Psoas muscle (tissue), 7 donors: ENCODE measurements at regions not wholly inside any gene's neighbourhood (a gene's known extent, or its start where the extent isn't known, plus 50 kb on each side); places are given as distances from the start of the nearest gene placed in this dataset.
"Not testable (repeated sequence)": the region's sequence is repeated elsewhere in the genome, so short reads cannot be mapped to it uniquely, and the experiment has no call there.

Source experiments
- ATAC-seq, 4 donors: fragments of 200-7000 bp; cut with Tn5 transposase; one replicate each; pipeline ENCODE4 v1.9.1; 2020; ENCODE audit warnings: moderate library complexity in 3 of 4, mild to moderate bottlenecking in 2 of 4
- DNase-seq, 2 donors: peaks; one replicate each; pipeline ENCODE4 v3.0.0-alpha.2; 2020
- H3K27ac ChIP-seq: fragments of 200-600 bp; one replicate; pipeline ENCODE4 v1.8.0; 2022
- H3K27me3 ChIP-seq, 3 donors: fragments of 200-600 bp in 1 of 3; one replicate each; pipeline versions ENCODE4 v1.6.1 to v1.8.0; 2013 to 2022; ENCODE audit warnings: low read length in 2 of 3, mild to moderate bottlenecking in 2 of 3, moderate library complexity in 1 of 3; ENCODE audit not compliant: insufficient read depth in 3 of 3
- H3K36me3 ChIP-seq, 2 donors: fragments of 200-600 bp in 1 of 2; one replicate each; pipeline versions ENCODE4 v1.6.1 to v1.8.0; 2013 to 2022; ENCODE audit warnings: low read depth in 1 of 2, mild to moderate bottlenecking in 1 of 2, moderate library complexity in 1 of 2; ENCODE audit not compliant: insufficient read depth in 1 of 2
- H3K4me1 ChIP-seq: fragments of 200-600 bp; one replicate; pipeline ENCODE4 v1.8.0; 2022
- H3K4me3 ChIP-seq: fragments of 200-600 bp; one replicate; pipeline ENCODE4 v1.8.0; 2022; ENCODE audit warnings: mild to moderate bottlenecking
- H3K9me3 ChIP-seq: fragments of 200-600 bp; one replicate; pipeline ENCODE4 v1.8.0; 2022
- CTCF ChIP-seq: fragments of 200-600 bp; IDR thresholded peaks from one replicate; pipeline ENCODE4 v1.8.0; 2022; ENCODE audit warnings: antibody characterized with exemption
- WGBS, 3 donors: extraction: QIAGEN DNeasy Blood & Tissue Kit; methylation state at CpG; one replicate each; pipeline versions ENCODE4 v1.1.6 to v1.1.7; 2013; 5-methylcytosine and 5-hydroxymethylcytosine counted together
- intact Hi-C, 2 donors: fragments of 100-400 bp; cut with DNase I; formaldehyde crosslinking; loops; one replicate each; pipeline versions ENCODE4 v1.11.0 to v1.14.2; 2022
- donor health status: healthy with polysubstance abuse.
- donor health status: DM: no; HTN: no; CAD: no; lungs with moderate emphysema.
- donor health status: Bipolar disorder and iron deficiency.
- donor health status: healthy.
- donor health status: DM: yes; HTN: yes; CAD: no.
- donor health status: DM: no; HTN: no; CAD: no.
- donor health status: DM: yes; HTN: yes; CAD: no.

GRCh38 chr10:42533866-42534265 lies 104.5 kb downstream of the ZNF33B start:
- H3K36me3 ChIP-seq, H3K27me3 ChIP-seq, H3K27ac ChIP-seq, ATAC-seq, intact Hi-C loops, H3K4me1 ChIP-seq, DNase-seq, H3K4me3 ChIP-seq: not testable (repeated sequence)
- peaks cover 41% of the 10 kb centered on the region for H3K9me3 ChIP-seq

- peaks cover 41% of the 10 kb centered on the region for H3K9me3 ChIP-seq
- no peaks in the 10 kb centered on the region for H3K36me3 ChIP-seq
- no peak overlapping the region for H3K27ac ChIP-seq
- no peak overlapping the region for H3K4me3 ChIP-seq
- no peak for TF ChIP-seq CTCF
- 94 to 100% (median 100%) methylated on average over 1 of the region's 1 CpG for WGBS, 3 donors
- ATAC-seq (no peak), DNase-seq (no peak)
- no peaks in the 10 kb centered on the region for H3K4me1 ChIP-seq
- H3K27me3 ChIP-seq, result no peaks in the 10 kb centered on the region
- intact Hi-C loops, result no loop called here
These were observed 105.4 kb downstream of the ZNF33B start for GRCh38 chr10:42532996-42533395.

DNA sequence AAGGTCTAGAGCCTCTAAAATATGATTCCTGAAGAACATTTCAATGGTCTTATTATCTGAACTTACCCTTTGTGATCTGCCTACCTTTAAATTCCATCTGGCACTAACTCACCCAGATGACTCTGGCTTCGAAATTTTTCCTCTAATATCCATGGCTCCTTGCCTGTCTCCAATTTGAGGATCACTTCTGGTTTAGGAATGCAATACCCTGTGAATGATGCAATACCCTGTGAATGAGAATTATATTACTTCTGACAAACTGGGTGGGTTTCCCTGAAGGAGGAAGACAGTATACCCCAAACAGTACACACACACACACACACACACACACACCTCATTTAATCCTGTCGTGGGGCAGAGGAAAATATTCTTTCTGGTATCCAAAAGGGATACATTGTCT lies 115.3 kb downstream of the ZNF33B start:
- peaks cover 55% of the 10 kb centered on the region for H3K9me3 ChIP-seq
- 95 to 98% (median 96%) methylated on average over 2 of the region's 2 CpGs for WGBS, 3 donors

GRCh38 chr10:42519761-42520460 lies 118.5 kb downstream of the ZNF33B start:
- DNase-seq (no peak), ATAC-seq (no peak)
- WGBS, 3 donors, result 83 to 99% (median 85%) methylated on average over 5 of the region's 5 CpGs
- Histone ChIP-seq H3K27me3 (no peaks in the 10 kb centered on the region), H3K9me3 (peaks cover 84% of the 10 kb centered on the region), H3K4me3 (no peak overlapping the region), H3K36me3 (peaks cover 14 to 49% of the 10 kb centered on the region in 2 donors), H3K4me1 (no peaks in the 10 kb centered on the region), H3K27ac (no peak overlapping the region)
- intact Hi-C loops, result no loop called here
- no peak for TF ChIP-seq CTCF

More for the DNA sequence above, 115.3 kb downstream of the ZNF33B start:
- intact Hi-C loops, result no loop called here
- Histone ChIP-seq H3K27ac (no peak overlapping the region), H3K4me1 (no peaks in the 10 kb centered on the region), H3K36me3 (peaks cover 14 to 55% of the 10 kb centered on the region in 2 donors), H3K4me3 (no peak overlapping the region), H3K27me3 (no peaks in the 10 kb centered on the region)
- ATAC-seq (no peak), DNase-seq (no peak)
- no peak for TF ChIP-seq CTCF

- Histone ChIP-seq H3K27ac (no peak overlapping the region), H3K4me1 (no peaks in the 10 kb centered on the region), H3K9me3 (peaks cover 92% of the 10 kb centered on the region), H3K36me3 (peaks cover 12 to 41% of the 10 kb centered on the region in 2 donors), H3K27me3 (no peaks in the 10 kb centered on the region), H3K4me3 (no peak overlapping the region)
- TF ChIP-seq CTCF, result no peak
- no peak for DNase-seq
- intact Hi-C loops, result no loop called here
- ATAC-seq, result no peak
- WGBS, 3 donors, result 95 to 100% (median 99%) methylated on average over 2 of the region's 2 CpGs
These were observed 119.3 kb downstream of the ZNF33B start for GRCh38 chr10:42519079-42519478.
